Right hindlimb (tissue), 1 donor: ENCODE measurements at regions not wholly inside any gene's neighbourhood (a gene's known extent, or its start where the extent isn't known, plus 50 kb on each side); places are given as distances from the start of the nearest gene placed in this dataset.
"Not testable (repeated sequence)": the region's sequence is repeated elsewhere in the genome, so short reads cannot be mapped to it uniquely, and the experiment has no call there.

Experiments
- DNase-seq: peaks from one replicate; pipeline ENCODE4 v3.0.0-alpha.2; 2018

GRCh38 chr6:27720607-27721580 lies 191.3 kb downstream of the OR2B2 start:
- DNase-seq: no peak

- DNase-seq: not testable (repeated sequence)
Measured at GRCh38 chr6:27719039-27719438, 193.2 kb downstream of the OR2B2 start.

- no peak for DNase-seq
Measured at GRCh38 chr6:27706431-27706830, 205.8 kb downstream of the OR2B2 start.

GRCh38 chr6:27700337-27700736 lies 211.9 kb downstream of the OR2B2 start:
- DNase-seq: no peak

- DNase-seq: no peak
Measured at GRCh38 chr6:27694547-27694874, 217.7 kb downstream of the OR2B2 start.

- DNase-seq: peak; percentile 47
Measured at GRCh38 chr6:27693766-27694546, 218.2 kb downstream of the OR2B2 start.

GRCh38 chr6:27692133-27692532 lies 219.2 kb upstream of the ZNF184 start:
- not testable (repeated sequence) for DNase-seq

GRCh38 chr6:27688014-27688586 lies 215.2 kb upstream of the ZNF184 start:
- DNase-seq: peak; percentile 88

- peak; percentile 85 for DNase-seq
Measured at GRCh38 chr6:27687154-27688013, 214.5 kb upstream of the ZNF184 start.

- no peak for DNase-seq
Measured at GRCh38 chr6:27685279-27685678, 212.4 kb upstream of the ZNF184 start.

- no peak for DNase-seq
Measured at GRCh38 chr6:27684264-27685211, 211.6 kb upstream of the ZNF184 start.

GRCh38 chr6:27679964-27680694 lies 207.2 kb upstream of the ZNF184 start:
- DNase-seq: no peak

GRCh38 chr6:27679308-27679963 lies 206.5 kb upstream of the ZNF184 start:
- DNase-seq: no peak

GRCh38 chr6:27678469-27678868 lies 205.6 kb upstream of the ZNF184 start:
- DNase-seq: no peak

GRCh38 chr6:27674882-27675281 lies 202.0 kb upstream of the ZNF184 start:
- DNase-seq: no peak

GRCh38 chr6:27672113-27672799 lies 199.4 kb upstream of the ZNF184 start:
- DNase-seq: no peak

GRCh38 chr6:27669624-27670301 lies 196.9 kb upstream of the ZNF184 start:
- DNase-seq: no peak

- no peak for DNase-seq
Measured at GRCh38 chr6:27669295-27669623, 196.4 kb upstream of the ZNF184 start.
